Inflammatory macrophage treated with lipopolysaccharide for 1 hour (primary cell): ENCODE measurements at regions not wholly inside any gene's neighbourhood (a gene's known extent, or its start where the extent isn't known, plus 50 kb on each side); places are given as distances from the start of the nearest gene placed in this dataset.

Experiments used
- DNase-seq, 2 donors: peaks; one replicate each; pipeline ENCODE4 v3.0.0-alpha.2; 2020 to 2022

GRCh38 chr2:117737846-117738245 is 76.6 kb upstream of the DDX18 start:
- DNase-seq = no peak

- DNase-seq = no peak
Measured at GRCh38 chr2:117738991-117739839, 75.3 kb upstream of the DDX18 start.

- DNase-seq = no peak
Measured at GRCh38 chr2:117745537-117745936, 69.0 kb upstream of the DDX18 start.

- no peak for DNase-seq
Measured at GRCh38 chr2:117755768-117756167, 58.7 kb upstream of the DDX18 start.

DNA sequence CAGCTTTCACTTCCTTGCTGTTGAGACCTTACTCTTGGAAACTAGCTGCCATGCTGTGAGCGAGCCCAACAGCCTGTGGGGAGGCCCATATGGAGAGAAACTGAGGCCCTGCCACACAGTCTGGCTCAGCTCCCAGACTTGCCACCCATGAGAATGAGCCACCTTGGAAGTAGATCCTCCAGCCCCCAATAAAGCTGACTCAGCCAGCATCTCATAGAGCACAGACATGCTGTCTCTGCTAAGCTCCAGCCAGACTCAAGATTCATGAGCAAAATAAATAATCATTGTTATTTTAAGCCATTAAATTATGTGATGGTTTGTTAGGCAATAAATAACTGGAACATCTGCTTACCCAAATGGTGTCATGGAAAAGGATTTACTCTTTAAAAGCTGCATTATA is 53.6 kb upstream of the DDX18 start:
- DNase-seq = no peak

- DNase-seq = no peak
Measured at GRCh38 chr2:117762454-117762853, 52.0 kb upstream of the DDX18 start.

- DNase-seq = no peak
Measured at GRCh38 chr2:117763804-117764203, 50.7 kb upstream of the DDX18 start.
